GM23248 (cell line): ENCODE measurements at regions not wholly inside any gene's neighbourhood (a gene's known extent, or its start where the extent isn't known, plus 50 kb on each side); places are given as distances from the start of the nearest gene placed in this dataset.
"Not testable (repeated sequence)": the region's sequence is repeated elsewhere in the genome, so short reads cannot be mapped to it uniquely, and the experiment has no call there.

ENCODE experiments used
- DNase-seq: peaks from one replicate; pipeline ENCODE4 v3.0.0-alpha.2; 2015
- H2AFZ ChIP-seq: fragments of 200-600 bp; sonication (generic); 2 replicates; pipeline ENCODE4 v1.6.1; 2016; ENCODE audit warnings: antibody characterized with exemption
- H3F3A ChIP-seq: fragments of 200-600 bp; sonication (generic); 2 replicates; pipeline ENCODE4 v1.6.1; 2016; ENCODE audit warnings: mild to moderate bottlenecking, antibody characterized with exemption, mixed run types; ENCODE audit not compliant: insufficient read depth
- H3K27ac ChIP-seq: fragments of 200-600 bp; sonication (generic); 2 replicates; pipeline ENCODE4 v1.5.1; 2016; ENCODE audit warnings: mild to moderate bottlenecking
- H3K27me3 ChIP-seq: fragments of 200-600 bp; sonication (generic); replicated peaks from 2 replicates; pipeline ENCODE4 v1.6.1; 2016; ENCODE audit warnings: mild to moderate bottlenecking; ENCODE audit not compliant: insufficient read depth
- H3K36me3 ChIP-seq: fragments of 200-600 bp; sonication (generic); 2 replicates; pipeline ENCODE4 v1.6.1; 2016; ENCODE audit warnings: low read depth, mild to moderate bottlenecking
- H3K4me1 ChIP-seq: fragments of 200-600 bp; sonication (generic); 2 replicates; pipeline ENCODE4 v1.6.1; 2016; ENCODE audit warnings: mild to moderate bottlenecking; ENCODE audit not compliant: insufficient read depth
- H3K4me2 ChIP-seq: fragments of 200-600 bp; sonication (generic); one replicate; pipeline ENCODE4 v1.6.1; 2016; ENCODE audit warnings: mild to moderate bottlenecking; ENCODE audit not compliant: unreplicated experiment
- H3K4me3 ChIP-seq: fragments of 200-600 bp; sonication (generic); 2 replicates; pipeline ENCODE4 v1.5.1; 2016; ENCODE audit warnings: mild to moderate bottlenecking
- H3K79me2 ChIP-seq: fragments of 200-600 bp; sonication (generic); 2 replicates; pipeline ENCODE4 v1.6.1; 2016; ENCODE audit warnings: mild to moderate bottlenecking; ENCODE audit not compliant: insufficient read depth
- H3K9ac ChIP-seq: fragments of 200-600 bp; sonication (generic); 2 replicates; pipeline ENCODE4 v1.6.1; 2016; ENCODE audit warnings: mild to moderate bottlenecking
- H3K9me2 ChIP-seq: fragments of 200-600 bp; sonication (generic); 2 replicates; pipeline ENCODE4 v1.6.1; 2016; ENCODE audit warnings: mixed run types, mild to moderate bottlenecking, moderate library complexity; ENCODE audit not compliant: insufficient read depth
- H3K9me3 ChIP-seq: fragments of 200-600 bp; sonication (generic); one replicate; pipeline ENCODE4 v1.6.1; 2017; ENCODE audit warnings: low read depth
- H4K20me1 ChIP-seq: fragments of 200-600 bp; sonication (generic); 2 replicates; pipeline ENCODE4 v1.6.0; 2016; ENCODE audit not compliant: insufficient read depth
- EZH2 ChIP-seq: fragments of 200-600 bp; sonication (generic); IDR thresholded peaks from 2 replicates; pipeline ENCODE4 v1.6.1; 2018; ENCODE audit warnings: antibody characterized with exemption, mild to moderate bottlenecking; ENCODE audit not compliant: insufficient read depth, poor library complexity, severe bottlenecking
- EZH2phosphoT487 ChIP-seq: fragments of 200-600 bp; sonication (generic); IDR thresholded peaks from 2 replicates; pipeline ENCODE4 v1.6.1; 2018; ENCODE audit warnings: antibody characterized with exemption, moderate library complexity, mild to moderate bottlenecking, low read depth; ENCODE audit not compliant: insufficient read depth
- WGBS, 2 experiments: methylation state at CpG; one replicate each; pipeline ENCODE4 v1.1.6; 2015 to 2017; ENCODE audit warnings: low lambda C conversion rate in 2 of 2, low coverage in 1 of 2; ENCODE audit errors: missing lambda C conversion rate in 2 of 2; 5-methylcytosine and 5-hydroxymethylcytosine counted together
- in situ Hi-C: fragments of 300-500 bp; cut with MboI; formaldehyde crosslinking; loops from 2 replicates; pipeline ENCODE4 v1.15.0; 2020

DNA sequence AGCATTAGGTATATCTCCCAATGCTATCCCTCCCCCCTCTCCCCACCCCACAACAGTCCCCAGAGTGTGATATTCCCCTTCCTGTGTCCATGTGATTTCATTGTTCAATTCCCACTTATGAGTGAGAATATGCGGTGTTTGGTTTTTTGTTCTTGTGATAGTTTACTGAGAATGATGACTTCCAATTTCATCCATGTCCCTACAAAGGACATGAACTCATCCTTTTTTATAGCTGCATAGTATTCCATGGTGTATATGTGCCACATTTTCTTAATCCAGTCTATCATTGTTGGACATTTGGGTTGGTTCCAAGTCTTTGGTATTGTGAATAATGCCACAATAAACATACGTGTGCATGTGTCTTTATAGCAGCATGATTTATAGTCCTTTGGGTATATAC lies 194.6 kb upstream of the WSB1 start:
- H3K4me2 ChIP-seq, H3K79me2 ChIP-seq, DNase-seq, H3K9me3 ChIP-seq, H3K36me3 ChIP-seq, H3K4me3 ChIP-seq, in situ Hi-C loops, H3K9ac ChIP-seq, H4K20me1 ChIP-seq, H3K4me1 ChIP-seq, H3K9me2 ChIP-seq, H3K27me3 ChIP-seq, H3K27ac ChIP-seq, H2AFZ ChIP-seq, H3F3A ChIP-seq: not testable (repeated sequence)
- 54 to 59% methylated on average over 2 of the region's 2 CpGs for WGBS, 2 experiments

DNA sequence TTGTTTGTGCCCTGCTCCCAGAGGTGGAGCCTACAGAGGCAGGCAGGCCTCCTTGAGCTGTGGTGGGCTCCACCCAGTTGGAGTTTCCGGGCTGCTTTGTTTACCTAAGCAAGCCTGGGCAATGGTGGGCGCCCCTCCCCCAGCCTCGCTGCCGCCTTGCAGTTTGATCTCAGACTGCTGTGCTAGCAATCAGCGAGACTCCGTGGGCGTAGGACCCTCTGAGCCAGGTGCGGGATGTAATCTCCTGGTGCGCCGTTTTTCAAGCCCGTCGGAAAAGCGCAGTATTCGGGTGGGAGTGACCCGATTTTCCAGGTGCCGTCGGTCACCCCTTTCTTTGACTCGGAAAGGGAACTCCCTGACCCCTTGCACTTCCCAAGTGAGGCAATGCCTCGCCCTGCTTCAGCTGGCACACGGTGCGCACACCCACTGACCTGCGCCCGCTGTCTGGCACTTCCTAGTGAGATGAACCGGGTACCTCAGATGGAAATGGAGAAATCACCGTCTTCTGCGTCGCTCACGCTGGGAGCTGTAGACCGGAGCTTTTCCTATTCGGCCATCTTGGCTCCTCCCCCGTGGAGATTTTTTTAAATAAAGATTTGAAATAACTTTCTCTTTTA lies 189.2 kb upstream of the WSB1 start:
- H3F3A ChIP-seq, H3K9me2 ChIP-seq, H3K4me2 ChIP-seq, H2AFZ ChIP-seq, H3K27me3 ChIP-seq, H3K9me3 ChIP-seq, DNase-seq, H3K79me2 ChIP-seq, H3K4me1 ChIP-seq, H3K9ac ChIP-seq, in situ Hi-C loops, H4K20me1 ChIP-seq, H3K36me3 ChIP-seq, H3K27ac ChIP-seq, H3K4me3 ChIP-seq: not testable (repeated sequence)
- 65 to 67% methylated on average over 24 to 31 of the region's 31 CpGs for WGBS, 2 experiments

DNA sequence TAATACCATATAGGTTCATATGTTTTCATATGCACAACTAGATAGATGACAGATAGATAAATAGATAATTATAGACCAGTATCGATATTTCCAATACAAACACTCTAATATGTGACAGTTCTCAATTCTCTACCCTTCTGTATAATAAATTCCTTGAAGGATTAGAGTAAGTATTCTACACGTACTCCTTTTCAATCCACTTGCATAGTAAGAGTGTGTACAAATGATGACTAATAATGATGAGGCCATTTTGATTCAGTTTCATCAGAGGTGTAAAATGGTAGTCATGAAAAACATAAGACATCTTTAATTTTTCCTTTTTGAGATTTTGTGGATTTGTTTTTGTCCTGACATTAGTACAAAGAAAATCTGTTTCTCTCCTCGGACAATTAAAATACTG lies 188.3 kb upstream of the WSB1 start:
- in situ Hi-C loops, result no loop called here
- no peaks in the 10 kb centered on the region for H3K79me2 ChIP-seq
- no peak for DNase-seq

DNA sequence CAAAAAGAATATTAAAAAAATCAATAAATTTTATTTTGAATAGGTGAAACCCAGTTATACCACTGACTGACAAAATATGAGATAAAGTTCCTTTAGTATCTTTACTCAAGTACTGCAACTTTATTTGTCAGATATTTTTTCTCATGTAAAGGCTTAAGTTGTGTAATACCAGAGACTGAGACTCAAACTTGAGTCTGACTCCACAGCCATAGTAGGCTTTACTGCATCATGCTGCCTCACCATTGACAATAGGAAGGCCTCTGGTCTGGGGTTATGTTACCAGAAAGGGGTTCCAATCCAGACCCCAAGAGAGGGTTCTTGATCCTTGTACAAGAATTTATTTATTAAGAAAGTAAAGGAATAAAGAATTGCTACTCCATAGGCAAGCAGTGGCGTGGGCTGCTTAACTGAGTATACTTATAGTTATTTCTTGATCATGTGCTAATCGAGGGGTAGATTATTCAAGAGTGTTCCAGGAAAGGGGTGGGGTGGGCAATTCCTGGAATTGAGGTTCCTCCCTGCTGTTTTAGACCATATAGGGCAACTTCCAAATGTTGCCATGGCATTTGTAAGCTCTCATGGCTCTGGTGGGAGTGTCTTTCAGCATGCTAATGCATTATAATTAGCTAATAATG lies 187.4 kb upstream of the WSB1 start:
- H3K9me2 ChIP-seq, result no peaks in the 10 kb centered on the region
- no peaks in the 10 kb centered on the region for H3K79me2 ChIP-seq
- H3K9me3 ChIP-seq, result no peaks in the 10 kb centered on the region
- H2AFZ ChIP-seq, result no peak overlapping the region
- no peaks in the 10 kb centered on the region for H3F3A ChIP-seq
- no peak overlapping the region for H3K4me2 ChIP-seq
- no peak overlapping the region for H3K4me3 ChIP-seq
- no peaks in the 10 kb centered on the region for H3K36me3 ChIP-seq
- no peak overlapping the region for H3K9ac ChIP-seq
- WGBS, 2 experiments, result 0 to 4% methylated on average over 2 of the region's 2 CpGs
- DNase-seq, result no peak
- no peak overlapping the region for H3K27ac ChIP-seq
- no peaks in the 10 kb centered on the region for H3K27me3 ChIP-seq
- no peaks in the 10 kb centered on the region for H3K4me1 ChIP-seq
- no peaks in the 10 kb centered on the region for H4K20me1 ChIP-seq
- no peak for TF ChIP-seq EZH2phosphoT487
- TF ChIP-seq EZH2, result no peak
- in situ Hi-C loops, result no loop called here

More for the DNA sequence above, 188.3 kb upstream of the WSB1 start:
- 27% methylated on average over 3 of the region's 3 CpGs for WGBS, 2 experiments
- Histone ChIP-seq H3K27me3 (no peaks in the 10 kb centered on the region), H3K36me3 (no peaks in the 10 kb centered on the region), H3K9me2 (no peaks in the 10 kb centered on the region), H2AFZ (no peak overlapping the region), H3K27ac (no peak overlapping the region), H3F3A (no peaks in the 10 kb centered on the region), H3K9ac (no peak overlapping the region), H3K4me2 (no peak overlapping the region), H3K4me1 (no peaks in the 10 kb centered on the region), H3K9me3 (no peaks in the 10 kb centered on the region), H4K20me1 (no peaks in the 10 kb centered on the region), H3K4me3 (no peak overlapping the region)
- TF ChIP-seq EZH2 (no peak), EZH2phosphoT487 (no peak)

DNA sequence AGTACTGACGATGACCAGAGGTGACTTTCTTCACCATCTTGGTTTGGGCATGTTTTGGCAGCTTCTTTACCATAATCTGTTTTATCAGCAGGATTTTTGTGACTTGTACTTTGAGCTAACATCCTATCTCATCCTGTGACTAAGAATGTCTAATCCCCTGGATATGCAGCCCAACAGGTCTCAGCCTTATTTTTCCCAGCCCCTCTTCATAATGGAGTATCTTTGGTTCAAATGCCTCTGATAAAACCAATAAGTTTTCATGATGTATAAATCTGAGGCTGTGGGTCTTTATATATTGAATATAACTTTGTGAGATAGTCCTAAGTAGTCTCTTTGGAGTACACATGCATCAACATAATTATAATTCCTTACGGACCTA lies 186.9 kb upstream of the WSB1 start:
- H3K79me2 ChIP-seq, result no peaks in the 10 kb centered on the region
- in situ Hi-C loops, result no loop called here
- H3F3A ChIP-seq, result no peaks in the 10 kb centered on the region
- H3K27ac ChIP-seq, result no peak overlapping the region
- H3K27me3 ChIP-seq, result no peaks in the 10 kb centered on the region
- H3K9me2 ChIP-seq, result no peaks in the 10 kb centered on the region
- H3K36me3 ChIP-seq, result no peaks in the 10 kb centered on the region
- no peak overlapping the region for H3K9ac ChIP-seq
- H2AFZ ChIP-seq, result no peak overlapping the region
- no peak for DNase-seq
- TF ChIP-seq EZH2phosphoT487, result no peak
- no peak for TF ChIP-seq EZH2
- WGBS, 2 experiments, result 23 to 33% methylated on average over 2 of the region's 2 CpGs
- no peak overlapping the region for H3K4me2 ChIP-seq
- H3K4me1 ChIP-seq, result no peaks in the 10 kb centered on the region
- H4K20me1 ChIP-seq, result no peaks in the 10 kb centered on the region
- H3K4me3 ChIP-seq, result no peak overlapping the region
- H3K9me3 ChIP-seq, result no peaks in the 10 kb centered on the region

DNA sequence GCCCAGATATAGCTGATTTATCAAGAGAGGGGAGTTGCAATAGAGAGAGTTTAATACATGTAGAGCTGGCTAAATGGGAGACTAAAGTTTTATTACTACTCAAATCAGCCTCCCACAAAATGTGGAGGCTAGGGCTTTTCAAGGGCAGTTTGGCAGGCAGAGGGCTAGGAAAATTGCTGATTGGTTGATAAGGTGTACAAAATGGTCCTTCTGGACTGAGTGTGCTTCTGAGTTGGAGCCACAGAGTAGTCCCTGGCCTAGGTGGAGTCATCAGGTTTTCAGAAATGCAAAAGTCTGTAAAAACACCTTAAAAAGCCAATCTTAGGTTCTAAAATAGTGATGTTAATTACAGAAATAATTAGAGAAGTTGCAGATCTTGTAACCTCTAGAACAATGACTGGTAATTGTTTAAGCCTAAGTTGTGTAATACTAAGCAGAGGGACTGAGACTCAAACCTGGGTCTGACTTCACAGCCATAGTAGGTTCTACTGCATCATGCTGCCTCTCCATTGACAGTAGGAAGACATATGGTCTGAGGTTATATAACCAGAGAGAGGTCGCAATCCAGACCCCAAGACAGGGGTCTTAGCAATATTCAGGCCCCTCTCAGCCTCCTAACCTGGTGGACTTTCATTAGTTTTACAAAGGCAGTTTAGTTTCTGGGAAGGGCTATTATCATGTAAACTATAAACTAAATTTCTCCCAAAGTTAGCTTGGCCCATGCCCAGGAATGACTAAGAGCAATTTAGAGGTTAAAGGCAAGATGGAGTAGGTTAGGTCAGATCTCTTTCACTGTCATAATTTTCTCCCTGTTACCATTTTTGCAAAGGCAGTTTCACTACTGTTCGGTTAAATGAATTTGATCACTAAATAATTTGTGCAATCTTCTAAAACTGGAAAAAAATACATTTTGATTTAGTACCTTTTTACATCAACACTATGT lies 186.3 kb upstream of the WSB1 start:
- H3K9me2 ChIP-seq, H4K20me1 ChIP-seq, H3F3A ChIP-seq, H3K79me2 ChIP-seq, H3K36me3 ChIP-seq, H3K4me1 ChIP-seq, H2AFZ ChIP-seq, H3K4me2 ChIP-seq, H3K9ac ChIP-seq, DNase-seq, H3K27ac ChIP-seq, H3K9me3 ChIP-seq, H3K4me3 ChIP-seq, in situ Hi-C loops, H3K27me3 ChIP-seq: not testable (repeated sequence)
- WGBS, 2 experiments, result 17 to 18% methylated on average over 2 of the region's 2 CpGs
